ENCODE measurements at regions not wholly inside any gene's neighbourhood (a gene's known extent, or its start where the extent isn't known, plus 50 kb on each side); places are given as distances from the start of the nearest gene placed in this dataset.

DNA sequence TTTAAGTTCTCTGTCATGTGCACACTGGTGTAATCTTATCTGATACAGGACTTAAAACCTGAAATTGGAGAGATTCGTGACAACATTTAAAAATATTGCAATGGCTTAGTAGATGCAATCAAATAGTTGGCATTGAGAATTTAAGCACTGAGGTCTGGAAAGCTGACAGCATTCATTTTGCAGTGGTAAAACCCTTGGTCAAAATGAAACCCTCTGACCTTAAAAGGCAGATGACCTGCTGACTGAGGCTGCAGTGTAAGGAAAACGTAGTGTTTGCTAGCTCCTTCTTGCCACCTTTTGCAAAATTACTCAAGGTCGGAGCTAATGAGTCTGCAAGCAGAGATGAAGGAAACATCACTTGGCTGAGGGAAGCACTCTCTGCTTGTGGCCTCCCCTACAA is 150.6 kb downstream of the KCTD12 start:
- TF ChIP-seq CTCF (IDR thresholded peaks at IDR 0.05; ENCODE audit: insufficient read depth, low read length, severe bottlenecking) = no peak
- H3K4me3 ChIP-seq (ENCODE audit: low read depth, low read length) = no peak overlapping the region
- no peaks in the 10 kb centered on the region for H3K27me3 ChIP-seq (ENCODE audit: control insufficient read depth, insufficient read depth, low read length)
- no peaks in the 10 kb centered on the region for H3K36me3 ChIP-seq (ENCODE audit: control insufficient read depth, insufficient read depth, low read length)
- FAIRE-seq = no peak
- no peak for DNase-seq (ENCODE audit: low read depth)

DNA sequence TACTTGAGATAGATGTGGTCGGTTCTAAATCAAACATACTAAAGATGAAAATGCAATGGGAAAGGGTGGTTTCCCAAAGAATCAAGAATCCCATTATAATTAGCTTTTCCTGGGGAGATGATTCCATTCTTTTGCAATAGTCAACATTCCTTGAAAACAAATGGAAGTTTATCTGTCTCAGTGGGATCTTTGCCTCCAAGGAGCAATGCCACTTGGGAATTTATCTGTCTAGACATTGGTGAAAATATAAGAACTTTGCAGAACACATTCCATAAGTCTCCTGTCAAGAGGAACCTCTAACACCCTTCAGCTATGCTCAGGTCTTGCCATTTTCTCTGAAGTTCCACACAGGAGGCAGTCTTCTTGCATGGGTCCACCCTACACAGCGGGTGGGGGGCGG is 152.5 kb downstream of the KCTD12 start:
- H3K36me3 ChIP-seq (ENCODE audit: control insufficient read depth, insufficient read depth, low read length) = no peaks in the 10 kb centered on the region
- FAIRE-seq (no peak), DNase-seq (ENCODE audit: low read depth) (no peak)
- TF ChIP-seq CTCF (IDR thresholded peaks at IDR 0.05; ENCODE audit: insufficient read depth, low read length, severe bottlenecking) = no peak
- H3K27me3 ChIP-seq (ENCODE audit: control insufficient read depth, insufficient read depth, low read length) = no peaks in the 10 kb centered on the region
- H3K4me3 ChIP-seq (ENCODE audit: low read depth, low read length) = no peak overlapping the region

- DNase-seq (ENCODE audit: low read depth) = no peak
- no peaks in the 10 kb centered on the region for H3K27me3 ChIP-seq (ENCODE audit: control insufficient read depth, insufficient read depth, low read length)
- H3K4me3 ChIP-seq (ENCODE audit: low read depth, low read length) = no peak overlapping the region
- FAIRE-seq = no peak
- no peaks in the 10 kb centered on the region for H3K36me3 ChIP-seq (ENCODE audit: control insufficient read depth, insufficient read depth, low read length)
- TF ChIP-seq CTCF (IDR thresholded peaks at IDR 0.05; ENCODE audit: insufficient read depth, low read length, severe bottlenecking) = no peak
Observed at GRCh38 chr13:76732367-76732766, 153.8 kb downstream of the KCTD12 start.

DNA sequence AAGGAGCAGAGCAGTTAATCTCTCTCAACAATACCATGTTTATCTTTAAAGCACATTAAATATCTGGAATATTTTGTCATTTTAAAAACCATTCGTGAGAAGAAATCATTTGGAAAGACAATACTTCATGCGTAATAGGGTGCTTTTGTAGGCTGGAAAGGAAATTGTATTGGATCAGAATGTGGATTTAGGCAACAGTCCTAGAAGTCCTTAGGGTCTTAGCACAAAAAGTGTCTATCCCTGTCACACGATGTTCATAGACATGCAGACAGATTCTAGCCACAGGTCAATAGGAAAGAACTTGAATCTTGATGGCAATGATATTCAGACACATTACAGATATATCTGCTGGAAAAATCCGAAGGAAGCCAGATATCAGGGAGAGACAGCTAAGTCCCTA is 156.0 kb downstream of the KCTD12 start:
- FAIRE-seq (no peak), DNase-seq (ENCODE audit: low read depth) (no peak)
- no peak for TF ChIP-seq CTCF (IDR thresholded peaks at IDR 0.05; ENCODE audit: insufficient read depth, low read length, severe bottlenecking)

GRCh38 chr13:76729691-76730090 is 156.5 kb downstream of the KCTD12 start:
- DNase-seq (ENCODE audit: low read depth) (no peak), FAIRE-seq (no peak)
- Histone ChIP-seq H3K4me3 (ENCODE audit: low read depth, low read length) (no peak overlapping the region), H3K36me3 (ENCODE audit: control insufficient read depth, insufficient read depth, low read length) (no peaks in the 10 kb centered on the region), H3K27me3 (ENCODE audit: control insufficient read depth, insufficient read depth, low read length) (no peaks in the 10 kb centered on the region)
- TF ChIP-seq CTCF (IDR thresholded peaks at IDR 0.05; ENCODE audit: insufficient read depth, low read length, severe bottlenecking) = no peak

More for the DNA sequence above, 156.0 kb downstream of the KCTD12 start:
- H3K27me3 ChIP-seq (ENCODE audit: control insufficient read depth, insufficient read depth, low read length) = no peaks in the 10 kb centered on the region
- no peak overlapping the region for H3K4me3 ChIP-seq (ENCODE audit: low read depth, low read length)
- H3K36me3 ChIP-seq (ENCODE audit: control insufficient read depth, insufficient read depth, low read length) = no peaks in the 10 kb centered on the region

GRCh38 chr13:76725896-76726295 is 160.3 kb downstream of the KCTD12 start:
- DNase-seq (ENCODE audit: low read depth) (no peak), FAIRE-seq (no peak)
- no peaks in the 10 kb centered on the region for H3K36me3 ChIP-seq (ENCODE audit: control insufficient read depth, insufficient read depth, low read length)
- no peak for TF ChIP-seq CTCF (IDR thresholded peaks at IDR 0.05; ENCODE audit: insufficient read depth, low read length, severe bottlenecking)
- H3K27me3 ChIP-seq (ENCODE audit: control insufficient read depth, insufficient read depth, low read length) = no peaks in the 10 kb centered on the region
- H3K4me3 ChIP-seq (ENCODE audit: low read depth, low read length) = no peak overlapping the region

All from bronchial epithelial cell (primary cell).